ENCODE measurements at regions not wholly inside any gene's neighbourhood (a gene's known extent, or its start where the extent isn't known, plus 50 kb on each side); places are given as distances from the start of the nearest gene placed in this dataset.

DNA sequence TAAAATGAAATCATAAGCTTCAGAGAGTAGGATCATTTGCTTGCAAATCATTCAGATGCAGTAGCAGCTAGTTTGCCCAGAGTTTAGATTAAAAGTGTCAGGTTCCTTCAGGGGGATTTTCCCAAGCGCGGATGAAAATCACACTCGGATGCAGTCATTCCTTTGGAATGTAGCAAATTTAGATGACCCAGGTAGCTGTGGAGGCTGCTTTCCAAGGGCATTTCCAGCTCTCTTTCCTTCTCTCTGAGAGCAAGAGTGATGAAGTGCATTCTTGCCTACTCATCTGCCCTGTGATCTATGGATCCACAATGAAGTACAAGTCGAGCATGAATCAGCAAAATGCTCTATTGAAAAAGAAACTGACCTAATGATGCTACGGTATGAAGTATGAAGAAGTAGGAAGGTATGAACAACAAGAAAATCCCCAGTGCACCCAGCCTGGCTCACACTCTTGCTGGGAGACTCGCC lies 200.2 kb downstream of the PLK2 start:
- no peak for DNase-seq (ENCODE audit: extremely low read depth in 1 of 2, low read depth in 1 of 2)

DNA sequence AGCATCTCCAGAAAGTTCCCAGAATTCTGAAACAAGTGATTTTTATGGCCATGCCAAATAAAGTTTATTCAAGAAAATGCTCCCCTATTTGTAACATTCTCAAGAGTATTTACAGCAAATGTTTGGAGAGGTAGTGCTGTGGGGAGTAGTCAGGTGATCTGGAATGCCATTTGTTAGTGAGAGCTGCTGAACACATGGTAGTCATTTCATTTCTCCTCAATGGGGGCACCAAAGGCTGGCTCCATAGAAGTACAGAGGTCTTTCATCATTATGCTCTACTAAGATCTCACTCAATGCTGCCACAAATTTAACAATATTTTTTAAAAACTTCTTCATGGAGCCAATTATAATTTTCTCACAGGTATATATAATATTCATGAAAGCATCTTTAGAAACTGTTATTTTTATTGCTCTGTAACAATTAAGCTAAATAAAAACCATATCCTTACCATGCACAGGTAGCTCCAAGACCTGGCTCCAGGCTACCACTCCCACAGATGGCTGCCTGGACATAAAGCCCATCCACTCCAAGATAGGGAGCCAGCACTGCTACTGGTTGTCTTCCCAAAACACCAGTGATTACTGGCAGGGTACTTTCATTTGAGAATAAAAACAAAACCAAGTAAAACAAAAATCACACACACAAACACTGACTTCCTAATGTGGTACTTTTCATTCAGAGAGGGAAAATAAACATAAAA lies 200.8 kb downstream of the PLK2 start:
- DNase-seq (ENCODE audit: extremely low read depth in 1 of 2, low read depth in 1 of 2): no peak

GRCh38 chr5:58255970-58256369 lies 203.9 kb downstream of the PLK2 start:
- DNase-seq (ENCODE audit: extremely low read depth in 1 of 2, low read depth in 1 of 2): no peak

DNA sequence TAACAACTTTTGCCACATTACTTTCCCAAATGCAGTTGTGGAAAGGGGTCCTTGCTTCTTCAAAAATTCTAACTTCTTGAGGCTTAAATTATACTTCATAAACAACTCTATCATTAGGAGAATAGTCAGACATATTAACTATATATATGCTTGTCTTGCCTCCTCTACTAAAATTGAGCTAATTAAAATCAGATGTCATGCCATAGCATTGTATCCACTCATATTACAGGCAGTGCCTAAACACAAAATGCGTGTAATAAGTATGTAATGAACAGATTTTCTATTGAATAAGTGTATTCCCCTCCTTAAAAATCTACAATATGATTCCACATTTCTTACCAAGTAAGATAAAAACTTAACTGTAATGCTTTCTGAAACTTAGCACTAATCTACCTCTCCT lies 204.5 kb downstream of the PLK2 start:
- no peak for DNase-seq (ENCODE audit: extremely low read depth in 1 of 2, low read depth in 1 of 2)

DNA sequence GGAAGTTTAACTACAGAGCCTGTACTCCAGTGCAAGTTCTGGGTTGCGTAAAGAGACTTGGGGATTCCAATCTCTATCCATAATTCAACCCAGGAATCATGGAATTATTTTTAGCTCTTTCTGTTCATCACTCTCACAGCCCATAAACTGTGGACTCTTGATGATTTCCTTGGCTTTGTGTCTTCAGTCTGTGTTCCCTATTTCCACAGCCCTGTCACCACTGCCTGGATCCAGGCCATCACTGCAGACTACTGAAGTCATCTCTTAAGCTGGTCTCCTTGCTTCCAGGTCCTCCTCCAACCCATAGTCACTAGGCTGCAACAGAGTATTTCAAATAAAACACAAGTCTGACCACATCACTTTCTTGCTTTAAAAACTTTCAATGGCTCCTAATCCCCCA lies 211.7 kb downstream of the PLK2 start:
- DNase-seq (ENCODE audit: extremely low read depth in 1 of 2, low read depth in 1 of 2): no peak

- DNase-seq (ENCODE audit: extremely low read depth in 1 of 2, low read depth in 1 of 2): no peak
Measured at GRCh38 chr5:58246461-58246944, 213.4 kb downstream of the PLK2 start.

DNA sequence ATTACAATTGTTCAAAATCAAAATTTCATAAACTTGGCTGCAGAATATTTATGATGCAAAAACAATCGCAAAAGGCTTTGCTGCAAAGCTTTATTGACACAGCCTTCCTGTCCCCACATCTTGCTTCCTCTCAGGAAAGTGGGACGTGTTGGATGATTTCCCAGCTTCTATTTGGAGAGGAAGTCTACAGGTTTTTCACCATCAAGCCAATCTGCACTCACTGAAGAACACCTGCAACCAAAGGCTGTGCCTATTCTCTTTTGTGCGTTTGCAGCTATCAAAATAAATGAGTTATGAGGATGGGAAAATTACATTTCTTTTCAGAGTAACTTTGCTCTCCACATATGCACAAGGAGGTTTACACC lies 214.4 kb downstream of the PLK2 start:
- DNase-seq (ENCODE audit: extremely low read depth in 1 of 2, low read depth in 1 of 2): no peak

DNA sequence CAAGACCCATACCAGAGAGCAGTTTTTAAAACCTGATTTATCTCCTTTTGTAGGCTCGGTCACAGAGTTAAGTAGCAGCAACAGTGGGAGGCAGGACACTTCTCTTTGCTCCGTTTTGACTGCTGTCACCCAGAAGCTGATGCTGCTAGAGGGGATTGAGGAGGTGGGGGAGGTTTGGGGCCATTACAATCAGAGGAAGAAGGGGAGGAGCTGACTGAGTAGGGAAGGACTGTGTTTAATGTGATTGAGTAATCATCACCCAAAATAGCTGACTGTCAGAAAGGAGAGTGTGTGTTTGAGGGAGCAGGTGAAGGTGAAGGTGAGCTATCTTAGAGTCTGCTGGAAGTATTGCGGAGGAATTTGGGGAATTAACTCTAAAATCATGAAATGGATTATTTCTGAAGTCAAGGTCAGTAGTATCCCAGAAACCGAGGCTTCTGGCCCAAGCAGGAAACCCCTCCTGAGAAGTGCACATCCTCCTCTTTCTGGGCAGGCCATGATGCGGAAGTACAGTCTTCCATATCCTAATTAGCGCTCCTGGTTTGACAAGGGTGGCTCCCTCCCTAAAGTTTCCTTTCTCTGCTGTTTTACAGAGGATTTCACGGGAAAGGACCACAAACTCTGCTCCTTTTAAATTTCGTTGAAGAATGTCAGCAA lies 214.9 kb downstream of the PLK2 start:
- DNase-seq (ENCODE audit: extremely low read depth in 1 of 2, low read depth in 1 of 2): no peak

- DNase-seq (ENCODE audit: extremely low read depth in 1 of 2, low read depth in 1 of 2): no peak
Measured at GRCh38 chr5:58241389-58241788, 218.5 kb downstream of the PLK2 start.

DNA sequence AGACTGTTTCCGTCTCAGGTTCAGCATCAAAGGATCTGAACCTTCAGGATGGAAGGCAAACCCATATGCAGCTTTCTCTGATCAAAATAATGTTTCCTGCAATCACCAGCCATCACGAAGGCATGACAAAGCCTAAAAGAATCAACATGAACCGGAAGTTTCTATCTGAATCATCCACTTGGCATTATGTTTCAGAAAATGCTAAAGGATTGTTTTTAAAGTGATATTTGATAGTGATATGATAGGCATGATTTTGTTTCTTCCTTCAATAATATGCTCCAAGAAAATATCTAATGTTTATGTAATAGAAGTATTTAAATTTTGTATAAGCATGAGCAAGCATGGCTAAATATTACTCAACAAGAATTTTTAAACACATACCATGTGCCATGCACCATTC lies 219.6 kb downstream of the PLK2 start:
- no peak for DNase-seq (ENCODE audit: extremely low read depth in 1 of 2, low read depth in 1 of 2)

- no peak for DNase-seq (ENCODE audit: extremely low read depth in 1 of 2, low read depth in 1 of 2)
Measured at GRCh38 chr5:58239731-58240130, 220.2 kb downstream of the PLK2 start.

DNA sequence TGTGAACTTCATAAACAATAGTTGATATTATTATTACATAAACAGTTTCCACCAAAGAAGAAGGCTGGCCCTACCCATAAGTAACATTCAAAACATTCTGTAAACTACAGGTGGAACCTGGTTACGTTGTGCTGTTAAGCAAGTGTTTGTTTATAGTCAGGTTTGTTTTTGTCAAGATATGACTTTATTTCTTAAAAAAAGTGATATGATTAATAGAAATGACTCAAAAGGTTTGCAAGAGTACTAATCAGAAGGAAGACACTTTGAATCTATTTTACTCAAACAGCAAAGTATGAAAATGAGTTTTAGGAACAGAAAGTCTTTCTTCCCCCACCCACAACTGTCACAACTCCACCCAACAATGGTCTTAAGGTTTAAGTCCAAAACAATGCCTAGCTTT lies 220.8 kb downstream of the PLK2 start:
- DNase-seq (ENCODE audit: extremely low read depth in 1 of 2, low read depth in 1 of 2): no peak

- DNase-seq (ENCODE audit: extremely low read depth in 1 of 2, low read depth in 1 of 2): no peak
Measured at GRCh38 chr5:58236498-58236897, 223.4 kb downstream of the PLK2 start.

- no peak for DNase-seq (ENCODE audit: extremely low read depth in 1 of 2, low read depth in 1 of 2)
Measured at GRCh38 chr5:58235299-58235698, 224.6 kb downstream of the PLK2 start.

DNA sequence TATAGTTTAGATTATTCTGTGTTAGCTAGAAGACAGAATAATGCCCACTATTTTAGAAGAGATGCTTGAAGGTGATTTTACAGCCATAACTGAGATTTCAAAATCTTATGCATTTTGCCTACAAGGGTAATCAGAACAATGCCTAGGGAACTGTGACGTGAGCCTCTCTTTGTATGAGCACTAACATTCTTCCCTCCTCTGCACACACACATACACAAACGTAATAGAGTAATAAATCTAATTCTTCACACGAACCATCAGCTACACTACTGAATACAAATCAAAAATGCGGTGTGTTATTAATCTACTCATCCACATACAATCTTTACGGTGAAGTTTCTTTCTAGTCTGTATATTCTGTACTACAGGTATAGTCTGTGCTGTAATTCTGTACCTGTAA lies 227.8 kb downstream of the PLK2 start:
- no peak for DNase-seq (ENCODE audit: extremely low read depth in 1 of 2, low read depth in 1 of 2)

GRCh38 chr5:58231041-58231440 lies 228.8 kb downstream of the PLK2 start:
- no peak for DNase-seq (ENCODE audit: extremely low read depth in 1 of 2, low read depth in 1 of 2)

DNA sequence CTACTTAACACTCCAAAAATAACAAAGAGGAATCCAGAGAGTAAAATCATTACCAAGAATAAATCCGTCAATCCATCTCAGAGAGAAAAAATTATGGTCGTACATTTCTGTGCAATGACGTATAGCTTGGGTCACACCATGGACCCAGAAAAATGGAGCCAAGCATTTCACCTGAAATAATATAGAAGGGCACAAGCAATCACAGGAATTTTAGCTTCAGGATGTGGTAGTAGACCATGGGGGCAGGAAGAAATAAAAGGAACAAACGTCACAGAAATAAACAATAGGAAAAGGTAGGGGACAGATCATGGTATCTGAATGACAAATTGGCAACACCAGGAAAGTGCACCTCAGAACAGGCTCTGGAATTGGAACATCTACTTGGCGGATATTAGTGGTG lies 231.0 kb downstream of the PLK2 start:
- no peak for DNase-seq (ENCODE audit: extremely low read depth in 1 of 2, low read depth in 1 of 2)

- DNase-seq (ENCODE audit: extremely low read depth in 1 of 2, low read depth in 1 of 2): no peak
Measured at GRCh38 chr5:58227858-58228257, 232.0 kb downstream of the PLK2 start.

DNA sequence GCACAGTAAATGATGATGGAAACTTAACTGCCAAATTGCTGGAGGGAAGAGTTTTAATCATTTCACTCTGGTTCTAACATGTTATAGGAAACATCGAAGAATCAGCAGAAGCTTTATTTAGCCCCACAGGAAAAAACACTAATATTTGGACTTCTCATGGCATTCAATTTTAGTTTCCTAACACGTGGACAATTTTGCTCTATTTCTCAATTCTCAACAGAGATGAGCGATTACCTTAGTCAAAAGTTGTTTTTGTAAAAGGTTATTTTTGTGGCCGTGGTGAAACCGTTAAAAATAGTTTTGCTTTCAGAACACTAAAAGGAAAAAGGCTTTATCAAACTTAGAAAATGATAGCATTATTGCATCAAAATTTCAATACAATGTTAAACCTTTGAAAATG lies 235.2 kb downstream of the PLK2 start:
- no peak for DNase-seq (ENCODE audit: extremely low read depth in 1 of 2, low read depth in 1 of 2)

DNA sequence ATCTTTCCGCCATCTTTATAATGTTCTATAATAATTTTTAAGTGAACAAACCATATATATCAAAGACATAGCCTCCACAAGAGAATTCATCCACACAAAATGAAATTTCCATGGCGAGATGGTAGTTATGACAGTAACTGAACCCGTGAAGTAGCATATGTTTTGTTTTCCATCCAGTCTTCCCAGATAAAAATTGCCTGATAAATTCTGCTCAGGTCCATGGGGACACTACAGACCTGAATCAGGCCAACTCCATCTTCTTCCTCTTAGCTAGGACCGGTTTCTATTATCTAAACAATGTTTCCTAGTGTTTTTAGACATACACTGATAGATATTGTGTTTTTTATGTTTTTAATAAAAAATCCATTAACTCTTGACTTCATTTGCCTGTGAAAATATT lies 235.7 kb downstream of the PLK2 start:
- no peak for DNase-seq (ENCODE audit: extremely low read depth in 1 of 2, low read depth in 1 of 2)

DNA sequence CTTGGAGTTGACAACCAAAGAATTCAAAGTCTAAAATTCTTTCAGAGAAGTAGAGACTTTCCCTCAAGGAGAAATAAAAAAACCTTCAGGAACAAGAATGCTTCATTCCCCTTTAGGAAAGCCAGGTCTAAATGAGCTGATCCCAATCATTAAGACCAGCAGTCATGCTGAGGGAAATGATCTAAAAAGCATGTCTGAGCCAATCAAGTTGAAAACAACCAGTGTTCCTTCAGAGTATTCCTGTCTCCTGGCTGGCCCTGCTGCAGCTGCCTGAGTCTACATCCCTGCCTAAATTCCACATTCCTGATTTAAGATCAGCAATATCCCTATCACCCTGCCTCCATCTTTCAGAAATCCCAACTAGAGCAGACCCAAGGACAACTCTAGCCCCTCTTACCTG lies 244.5 kb downstream of the PLK2 start:
- no peak for DNase-seq (ENCODE audit: extremely low read depth in 1 of 2, low read depth in 1 of 2)

GRCh38 chr5:58211441-58211840 lies 248.4 kb downstream of the PLK2 start:
- DNase-seq (ENCODE audit: extremely low read depth in 1 of 2, low read depth in 1 of 2): no peak

DNA sequence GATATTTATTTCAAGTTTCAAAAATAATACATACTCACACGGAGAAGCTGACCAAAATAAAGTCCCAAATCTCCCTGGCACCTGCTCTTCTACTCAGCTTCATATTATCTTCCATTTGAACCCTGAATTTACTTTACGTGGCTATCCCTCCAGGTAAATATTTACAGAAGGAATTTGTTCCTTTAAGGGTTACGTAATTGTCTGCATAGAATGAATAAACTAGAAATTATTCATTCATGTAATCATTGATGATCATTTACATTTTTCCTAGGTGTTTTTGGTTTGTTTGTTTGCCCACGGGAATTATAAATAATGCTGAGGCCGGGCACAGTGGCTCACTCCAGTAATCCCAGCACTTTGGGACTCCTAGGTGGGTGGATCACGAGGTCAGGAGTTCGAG lies 251.2 kb downstream of the PLK2 start:
- DNase-seq (ENCODE audit: extremely low read depth in 1 of 2, low read depth in 1 of 2): no peak
